PC-9 (cell line): ENCODE measurements at regions not wholly inside any gene's neighbourhood (a gene's known extent, or its start where the extent isn't known, plus 50 kb on each side); places are given as distances from the start of the nearest gene placed in this dataset.

Experiments used
- BruUV-seq: library from RNA; stranded (reverse); fragments of 400-500 nt; replicated peaks from 2 replicates; lab custom pipeline; 2021; lab: Mats Ljungman, UMichigan
- CTCF ChIA-PET: fragments of 300-600 bp; sonication (Branson Sonifier 250); formaldehyde crosslinking; loops from one replicate; lab custom pipeline; 2022; ENCODE audit warnings: antibody characterized with exemption; lab: Charles Lee
- POLR2A ChIA-PET: fragments of 300-600 bp; sonication (Branson Sonifier 250); formaldehyde crosslinking; loops from one replicate; lab custom pipeline; 2022; ENCODE audit warnings: antibody characterized with exemption; ENCODE audit not compliant: unreplicated experiment; lab: Charles Lee
- DNase-seq, 2 experiments: peaks; one replicate each; pipeline versions ENCODE4 v3.0.0 to v3.0.0-alpha.2; 2015 to 2022; ENCODE audit warnings: mixed read lengths in 1 of 2
- H2AFZ ChIP-seq: fragments of 200-600 bp; sonication (generic); 2 replicates; pipeline ENCODE4 v1.8.1; 2017; ENCODE audit warnings: antibody characterized with exemption
- H3F3A ChIP-seq: fragments of 200-600 bp; sonication (generic); 2 replicates; pipeline ENCODE4 v1.8.1; 2017; ENCODE audit warnings: antibody characterized with exemption, mild to moderate bottlenecking, low read depth; ENCODE audit not compliant: insufficient read depth
- H3K27ac ChIP-seq: fragments of 200-600 bp; sonication (generic); 2 replicates; pipeline ENCODE4 v1.6.1; 2016; ENCODE audit warnings: mixed run types
- H3K27me3 ChIP-seq: fragments of 200-600 bp; sonication (generic); 2 replicates; pipeline ENCODE4 v1.6.1; 2016; ENCODE audit warnings: low read depth, mixed run types; ENCODE audit not compliant: insufficient read depth
- H3K36me3 ChIP-seq: fragments of 200-600 bp; sonication (generic); 2 replicates; pipeline ENCODE4 v1.6.1; 2016; ENCODE audit warnings: low read depth, mixed run types
- H3K4me1 ChIP-seq: fragments of 200-600 bp; sonication (generic); replicated peaks from 2 replicates; pipeline ENCODE4 v1.6.1; 2016; ENCODE audit warnings: mixed run types; ENCODE audit not compliant: insufficient read depth
- H3K4me2 ChIP-seq: fragments of 200-600 bp; sonication (generic); 2 replicates; pipeline ENCODE4 v1.6.1; 2017; ENCODE audit warnings: mixed run types
- H3K4me3 ChIP-seq: fragments of 200-600 bp; sonication (generic); 2 replicates; pipeline ENCODE4 v1.6.1; 2016; ENCODE audit warnings: mixed run types
- H3K79me2 ChIP-seq: fragments of 200-600 bp; sonication (generic); 2 replicates; pipeline ENCODE4 v1.6.1; 2017; ENCODE audit warnings: low read depth, mixed run types
- H3K9me2 ChIP-seq: fragments of 200-600 bp; sonication (generic); 2 replicates; pipeline ENCODE4 v1.8.1; 2017; ENCODE audit warnings: mild to moderate bottlenecking; ENCODE audit not compliant: insufficient read depth
- H3K9me3 ChIP-seq: fragments of 200-600 bp; sonication (generic); 2 replicates; pipeline ENCODE4 v1.8.1; 2016; ENCODE audit warnings: low read depth; ENCODE audit not compliant: insufficient read depth
- H4K20me1 ChIP-seq: fragments of 200-600 bp; sonication (generic); 2 replicates; pipeline ENCODE4 v1.8.1; 2017; ENCODE audit not compliant: insufficient read depth
- CTCF ChIP-seq: fragments of 200-600 bp; sonication (generic); conservative IDR thresholded peaks from 2 replicates; pipeline ENCODE4 v1.6.1; 2017; ENCODE audit warnings: mixed run types, antibody characterized with exemption, mild to moderate bottlenecking, moderate library complexity
- EZH2 ChIP-seq: fragments of 200-600 bp; sonication (generic); IDR thresholded peaks from 2 replicates; pipeline ENCODE4 v1.8.0; 2017; ENCODE audit warnings: antibody characterized with exemption, low read depth
- intact Hi-C: fragments of 100-400 bp; cut with micrococcal nuclease; formaldehyde crosslinking; loops from one replicate; pipeline ENCODE4 v1.10.0; 2022; ENCODE audit not compliant: unreplicated experiment

- CTCF ChIA-PET, result no interaction called here
- H3K9me2 ChIP-seq, result no peaks in the 10 kb centered on the region
Measured at GRCh38 chr7:145212050-145212449, 376.2 kb upstream of the TPK1 start.

DNA sequence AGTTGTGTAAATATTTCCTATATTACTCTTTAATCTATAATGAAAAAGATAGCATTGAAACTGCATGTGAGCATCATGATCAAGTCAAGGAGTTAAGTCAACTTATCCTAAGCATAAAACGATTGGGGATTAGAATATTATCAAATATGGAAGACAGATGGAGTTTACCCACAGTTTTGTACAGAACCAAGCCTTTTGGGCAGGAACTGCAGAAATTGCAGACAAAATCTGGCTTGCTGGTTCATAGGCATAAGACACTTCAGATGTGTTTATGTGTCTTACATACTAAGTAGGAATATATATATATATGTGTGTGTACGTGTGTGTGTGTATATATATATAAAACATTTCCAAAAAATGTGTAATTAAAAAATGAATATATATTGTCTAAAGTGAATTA, 375.4 kb upstream of the TPK1 start:
- Histone ChIP-seq H3K36me3 (no peaks in the 10 kb centered on the region), H3K4me3 (no peak overlapping the region), H3K79me2 (no peaks in the 10 kb centered on the region), H3F3A (no peaks in the 10 kb centered on the region), H3K9me2 (no peaks in the 10 kb centered on the region), H4K20me1 (no peaks in the 10 kb centered on the region), H3K4me1 (no peaks in the 10 kb centered on the region), H3K4me2 (no peak overlapping the region), H3K27ac (no peak overlapping the region), H3K9me3 (no peaks in the 10 kb centered on the region), H3K27me3 (no peaks in the 10 kb centered on the region), H2AFZ (no peak overlapping the region)
- TF ChIP-seq CTCF, result no peak
- TF ChIP-seq EZH2, result no peak
- ChIA-PET CTCF (no interaction called here), POLR2A (no interaction called here)
- intact Hi-C loops, result no loop called here
- DNase-seq, result no peak
- BruUV-seq, result no TSS peak

More at GRCh38 chr7:145212050-145212449, 376.2 kb upstream of the TPK1 start:
- BruUV-seq, result no TSS peak
- Histone ChIP-seq H3F3A (no peaks in the 10 kb centered on the region), H3K4me1 (no peaks in the 10 kb centered on the region), H3K27ac (no peak overlapping the region), H3K4me3 (no peak overlapping the region), H3K27me3 (no peaks in the 10 kb centered on the region), H3K9me3 (no peaks in the 10 kb centered on the region), H4K20me1 (no peaks in the 10 kb centered on the region), H3K79me2 (no peaks in the 10 kb centered on the region), H2AFZ (no peak overlapping the region), H3K4me2 (no peak overlapping the region), H3K36me3 (no peaks in the 10 kb centered on the region)
- DNase-seq, result no peak
- POLR2A ChIA-PET, result interaction anchor here (0.5 kb wide), 1 partner anchor 197 kb away, joined by 7 read pairs; no protein-coding TSS in a partner anchor
- no peak for TF ChIP-seq EZH2
- TF ChIP-seq CTCF, result no peak
- intact Hi-C loops, result no loop called here

DNA sequence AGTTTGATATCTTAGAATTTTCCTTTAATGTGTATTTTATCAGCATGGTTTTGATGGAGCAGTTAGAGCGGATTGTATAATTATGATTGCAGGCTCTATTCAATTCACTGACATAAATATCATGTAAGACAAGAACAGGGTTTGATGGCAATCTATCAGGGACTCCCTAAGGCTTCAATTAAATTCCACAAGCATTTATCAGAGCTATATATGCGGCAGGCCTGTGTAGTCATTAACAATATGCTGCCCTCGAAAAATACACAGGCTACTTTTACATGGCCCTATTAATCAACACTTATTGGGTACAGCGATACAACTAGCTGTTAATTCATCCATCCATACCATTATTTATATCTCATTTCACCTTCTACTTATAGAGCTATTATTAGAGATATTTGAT, 358.1 kb upstream of the TPK1 start:
- no peaks in the 10 kb centered on the region for H3K36me3 ChIP-seq
- no peak for DNase-seq
- TF ChIP-seq CTCF, result no peak
- no peak for TF ChIP-seq EZH2
- H3K27ac ChIP-seq, result no peak overlapping the region
- H3K4me3 ChIP-seq, result no peak overlapping the region
- no peaks in the 10 kb centered on the region for H3K9me3 ChIP-seq
- H3K4me2 ChIP-seq, result no peak overlapping the region
- H4K20me1 ChIP-seq, result no peaks in the 10 kb centered on the region
- intact Hi-C loops, result no loop called here
- no peaks in the 10 kb centered on the region for H3K4me1 ChIP-seq
- POLR2A ChIA-PET, result no interaction called here
- no peak overlapping the region for H2AFZ ChIP-seq
- CTCF ChIA-PET, result no interaction called here
- H3K79me2 ChIP-seq, result no peaks in the 10 kb centered on the region
- H3K27me3 ChIP-seq, result no peaks in the 10 kb centered on the region
- H3F3A ChIP-seq, result no peaks in the 10 kb centered on the region
- BruUV-seq, result no TSS peak
- H3K9me2 ChIP-seq, result no peaks in the 10 kb centered on the region
